GM10248 (cell line): ENCODE measurements at regions not wholly inside any gene's neighbourhood (a gene's known extent, or its start where the extent isn't known, plus 50 kb on each side); places are given as distances from the start of the nearest gene placed in this dataset.

Source experiments
- CTCF ChIA-PET: fragments of 300-600 bp; sonication (Branson Sonifier 250); formaldehyde crosslinking; extraction: SDS; loops from one replicate; lab custom pipeline; 2021; ENCODE audit warnings: antibody characterized with exemption; lab: Yijun Ruan, JAX
- POLR2A ChIA-PET: fragments of 350-650 bp; sonication (Branson Sonifier 250); formaldehyde crosslinking; extraction: SDS; loops from one replicate; lab custom pipeline; 2020; ENCODE audit warnings: antibody characterized with exemption; lab: Yijun Ruan, JAX
- DNase-seq: peaks from one replicate; pipeline ENCODE4 v3.0.0; 2012; ENCODE audit errors: extremely low spot score
- CTCF ChIP-seq: IDR thresholded peaks from 2 replicates; pipeline ENCODE4 v1.5.1; 2012; ENCODE audit warnings: mild to moderate bottlenecking, low read depth; ENCODE audit errors: extremely low read depth, missing control alignments, control extremely low read depth

GRCh38 chr13:73179650-73180274, 121.0 kb downstream of the KLF5 start:
- ChIA-PET CTCF (interaction anchor here (1.1 kb wide), 1 partner anchor 11 kb away, joined by 3 read pairs; no protein-coding TSS in a partner anchor), POLR2A (no interaction called here)
- no peak for TF ChIP-seq CTCF
- DNase-seq, result no peak

- ChIA-PET POLR2A (no interaction called here), CTCF (no interaction called here)
- no peak for DNase-seq
- TF ChIP-seq CTCF, result no peak
Measured at GRCh38 chr13:73177916-73178565, 119.2 kb downstream of the KLF5 start.

GRCh38 chr13:73177017-73177416, 118.2 kb downstream of the KLF5 start:
- CTCF ChIA-PET, result no interaction called here
- POLR2A ChIA-PET, result no interaction called here
- DNase-seq, result no peak
- no peak for TF ChIP-seq CTCF

GRCh38 chr13:73174521-73175010, 115.8 kb downstream of the KLF5 start:
- POLR2A ChIA-PET, result no interaction called here
- no peak for TF ChIP-seq CTCF
- no peak for DNase-seq
- CTCF ChIA-PET, result no interaction called here

GRCh38 chr13:73173279-73173811, 114.5 kb downstream of the KLF5 start:
- DNase-seq, result no peak
- POLR2A ChIA-PET, result no interaction called here
- CTCF ChIA-PET, result no interaction called here

GRCh38 chr13:73171926-73172325, 113.1 kb downstream of the KLF5 start:
- ChIA-PET CTCF (no interaction called here), POLR2A (no interaction called here)
- TF ChIP-seq CTCF, result no peak
- no peak for DNase-seq

More at GRCh38 chr13:73173279-73173811, 114.5 kb downstream of the KLF5 start:
- no peak for TF ChIP-seq CTCF
